GM23248 (cell line): ENCODE measurements at regions not wholly inside any gene's neighbourhood (a gene's known extent, or its start where the extent isn't known, plus 50 kb on each side); places are given as distances from the start of the nearest gene placed in this dataset.

Experiments used
- EZH2 ChIP-seq: fragments of 200-600 bp; sonication (generic); IDR thresholded peaks from 2 replicates; pipeline ENCODE4 v1.6.1; 2018; ENCODE audit warnings: antibody characterized with exemption, mild to moderate bottlenecking; ENCODE audit not compliant: insufficient read depth, poor library complexity, severe bottlenecking
- EZH2phosphoT487 ChIP-seq: fragments of 200-600 bp; sonication (generic); IDR thresholded peaks from 2 replicates; pipeline ENCODE4 v1.6.1; 2018; ENCODE audit warnings: antibody characterized with exemption, moderate library complexity, mild to moderate bottlenecking, low read depth; ENCODE audit not compliant: insufficient read depth

- TF ChIP-seq EZH2 = no peak
- no peak for TF ChIP-seq EZH2phosphoT487
Observed at GRCh38 chrX:5220421-5220820, 1008.2 kb downstream of the NLGN4X start.
